AG04450 (cell line): ENCODE measurements at regions not wholly inside any gene's neighbourhood (a gene's known extent, or its start where the extent isn't known, plus 50 kb on each side); places are given as distances from the start of the nearest gene placed in this dataset.
A peak's percentile ranks its signal among the peaks of the same experiment; 100 is the strongest.

Experiments
- CTCF ChIA-PET: fragments of 300-600, 350-600 bp; formaldehyde crosslinking; extraction: SDS; loops from one replicate; lab custom pipeline; 2022; ENCODE audit warnings: antibody characterized with exemption, inconsistent platforms; lab: Charles Lee
- POLR2A ChIA-PET: fragments of 350-600 bp; formaldehyde crosslinking; extraction: SDS; loops from one replicate; lab custom pipeline; 2021; ENCODE audit warnings: antibody characterized with exemption, inconsistent platforms; lab: Yijun Ruan, JAX
- DNase-seq: peaks from one replicate; pipeline ENCODE4 v3.0.0-alpha.2; 2011; ENCODE audit warnings: low read depth, low spot score
- H3K27ac ChIP-seq: one replicate; pipeline ENCODE4 v1.5.1; 2012; ENCODE audit warnings: low read depth, low read length, control low read depth
- H3K27me3 ChIP-seq: one replicate; pipeline ENCODE4 v1.6.0; 2012; ENCODE audit warnings: low read length; ENCODE audit not compliant: control insufficient read depth, insufficient read depth
- H3K4me3 ChIP-seq: 2 replicates; pipeline ENCODE4 v1.5.1; 2011; ENCODE audit warnings: mild to moderate bottlenecking, low read depth, low read length, control low read depth
- H3K9me3 ChIP-seq: 2 replicates; pipeline ENCODE4 v1.5.1; 2012; ENCODE audit warnings: low read length; ENCODE audit not compliant: control insufficient read depth, insufficient read depth
- CTCF ChIP-seq: IDR thresholded peaks from 2 replicates; pipeline ENCODE4 v1.5.1; 2011; ENCODE audit warnings: low read depth, low read length, control low read depth, inconsistent platforms

- no peak for TF ChIP-seq CTCF
- H3K27me3 ChIP-seq, result no peaks in the 10 kb centered on the region
- H3K9me3 ChIP-seq, result no peaks in the 10 kb centered on the region
- no peak for DNase-seq
- H3K27ac ChIP-seq, result peak overlapping the region; percentile 2
- H3K4me3 ChIP-seq, result no peak overlapping the region
- ChIA-PET CTCF (no interaction called here), POLR2A (no interaction called here)
Observed at GRCh38 chr1:117678246-117678977, 72.6 kb downstream of the TENT5C start.

GRCh38 chr1:117679299-117679698 lies 73.5 kb downstream of the TENT5C start:
- POLR2A ChIA-PET, result no interaction called here

GRCh38 chr1:117679868-117680267 lies 74.0 kb downstream of the TENT5C start:
- Histone ChIP-seq H3K27ac (no peak overlapping the region), H3K9me3 (no peaks in the 10 kb centered on the region), H3K4me3 (no peak overlapping the region), H3K27me3 (no peaks in the 10 kb centered on the region)
- TF ChIP-seq CTCF, result no peak
- DNase-seq, result no peak
- POLR2A ChIA-PET, result no interaction called here
- CTCF ChIA-PET, result no interaction called here

More at GRCh38 chr1:117679299-117679698, 73.5 kb downstream of the TENT5C start:
- CTCF ChIA-PET, result no interaction called here
- Histone ChIP-seq H3K9me3 (no peaks in the 10 kb centered on the region), H3K4me3 (no peak overlapping the region), H3K27ac (no peak overlapping the region), H3K27me3 (no peaks in the 10 kb centered on the region)
- no peak for DNase-seq
- no peak for TF ChIP-seq CTCF

GRCh38 chr1:117680316-117681002 lies 74.6 kb downstream of the TENT5C start:
- H3K27ac ChIP-seq, result no peak overlapping the region
- no peaks in the 10 kb centered on the region for H3K27me3 ChIP-seq
- no peaks in the 10 kb centered on the region for H3K9me3 ChIP-seq
- TF ChIP-seq CTCF, result no peak
- ChIA-PET CTCF (no interaction called here), POLR2A (no interaction called here)
- DNase-seq, result no peak
- H3K4me3 ChIP-seq, result no peak overlapping the region

- Histone ChIP-seq H3K27me3 (no peaks in the 10 kb centered on the region), H3K27ac (no peak overlapping the region), H3K4me3 (no peak overlapping the region), H3K9me3 (no peaks in the 10 kb centered on the region)
- TF ChIP-seq CTCF, result no peak
- ChIA-PET CTCF (no interaction called here), POLR2A (no interaction called here)
- no peak for DNase-seq
Observed at GRCh38 chr1:117681093-117681900, 75.4 kb downstream of the TENT5C start.
